Hepatocyte (in vitro differentiated cells): ENCODE measurements at regions not wholly inside any gene's neighbourhood (a gene's known extent, or its start where the extent isn't known, plus 50 kb on each side); places are given as distances from the start of the nearest gene placed in this dataset.
A peak's percentile ranks its signal among the peaks of the same experiment; 100 is the strongest.

Experiments used
- DNase-seq: peaks from one replicate; pipeline ENCODE4 v3.0.0-alpha.2; 2016; ENCODE audit warnings: low spot score
- H2AFZ ChIP-seq: fragments of 200-600 bp; sonication (generic); 2 replicates; pipeline ENCODE4 v1.6.0; 2016; ENCODE audit warnings: antibody characterized with exemption, mild to moderate bottlenecking
- H3K27ac ChIP-seq: fragments of 200-600 bp; sonication (generic); 2 replicates; pipeline ENCODE4 v1.5.1; 2016; ENCODE audit warnings: mild to moderate bottlenecking
- H3K27me3 ChIP-seq: fragments of 200-600 bp; sonication (generic); 2 replicates; pipeline ENCODE4 v1.6.1; 2016
- H3K36me3 ChIP-seq: fragments of 200-600 bp; sonication (generic); replicated peaks from 2 replicates; pipeline ENCODE4 v1.5.1; 2016; ENCODE audit warnings: low read depth; ENCODE audit not compliant: insufficient read depth
- H3K4me1 ChIP-seq: fragments of 200-600 bp; sonication (generic); 2 replicates; pipeline ENCODE4 v1.5.1; 2016; ENCODE audit warnings: mild to moderate bottlenecking, moderate library complexity; ENCODE audit not compliant: insufficient read depth
- H3K4me2 ChIP-seq: fragments of 200-600 bp; sonication (generic); 2 replicates; pipeline ENCODE4 v1.6.0; 2016
- H3K4me3 ChIP-seq: fragments of 200-600 bp; sonication (generic); 2 replicates; pipeline ENCODE4 v1.5.1; 2016; ENCODE audit warnings: mild to moderate bottlenecking
- H3K79me2 ChIP-seq: fragments of 200-600 bp; sonication (generic); 2 replicates; pipeline ENCODE4 v1.6.0; 2017; ENCODE audit warnings: mild to moderate bottlenecking
- H3K9me2 ChIP-seq: fragments of 200-600 bp; sonication (generic); replicated peaks from 2 replicates; pipeline ENCODE4 v1.6.0; 2017; ENCODE audit warnings: mild to moderate bottlenecking; ENCODE audit not compliant: insufficient read depth
- H3K9me3 ChIP-seq: fragments of 200-600 bp; sonication (generic); 2 replicates; pipeline ENCODE4 v1.5.1; 2016; ENCODE audit warnings: low read depth, mild to moderate bottlenecking
- H4K20me1 ChIP-seq: fragments of 200-600 bp; sonication (generic); 2 replicates; pipeline ENCODE4 v1.6.0; 2016; ENCODE audit warnings: mild to moderate bottlenecking; ENCODE audit not compliant: insufficient read depth, poor library complexity, severe bottlenecking
- EZH2 ChIP-seq: fragments of 200-600 bp; sonication (generic); IDR thresholded peaks from 2 replicates; pipeline ENCODE4 v1.6.1; 2016; ENCODE audit warnings: antibody characterized with exemption, mild to moderate bottlenecking, borderline replicate concordance
- EZH2phosphoT487 ChIP-seq: fragments of 200-600 bp; sonication (generic); IDR thresholded peaks from one replicate; pipeline ENCODE4 v1.6.1; 2018; ENCODE audit warnings: antibody characterized with exemption, mild to moderate bottlenecking, low read depth, moderate library complexity; ENCODE audit not compliant: unreplicated experiment, severe bottlenecking
- WGBS: methylation state at CpG from one replicate; pipeline ENCODE4 v1.1.6; 2016; ENCODE audit warnings: low lambda C conversion rate; ENCODE audit errors: missing lambda C conversion rate; 5-methylcytosine and 5-hydroxymethylcytosine counted together
- TF ChIP-seq, protein P1 (sequence below): fragments of 200-600 bp; sonication (generic); IDR thresholded peaks from 2 replicates; pipeline ENCODE4 v1.5.1; 2016; ENCODE audit warnings: antibody characterized with exemption, mild to moderate bottlenecking; ENCODE audit not compliant: poor library complexity

DNA sequence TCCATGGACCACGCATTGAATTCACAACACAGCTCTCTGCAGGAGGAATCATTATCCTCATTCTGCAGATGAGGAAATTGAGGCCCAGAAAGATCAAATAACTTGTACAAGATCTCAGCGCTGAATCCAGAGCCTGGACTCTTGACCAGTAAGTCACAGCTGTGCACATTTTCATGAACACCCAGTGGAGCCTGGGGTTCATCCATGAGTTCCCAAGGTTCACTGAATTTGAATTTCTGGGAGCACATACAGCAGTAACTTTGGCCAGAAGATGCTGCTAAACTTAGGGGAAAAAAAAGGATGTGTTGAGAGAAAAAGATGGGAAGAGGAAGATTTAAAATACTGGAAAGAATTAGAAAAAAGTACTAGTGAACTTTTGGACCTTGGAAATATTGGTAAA, 218.7 kb upstream of the PPARGC1A start:
- TF ChIP-seq, protein P1, sequence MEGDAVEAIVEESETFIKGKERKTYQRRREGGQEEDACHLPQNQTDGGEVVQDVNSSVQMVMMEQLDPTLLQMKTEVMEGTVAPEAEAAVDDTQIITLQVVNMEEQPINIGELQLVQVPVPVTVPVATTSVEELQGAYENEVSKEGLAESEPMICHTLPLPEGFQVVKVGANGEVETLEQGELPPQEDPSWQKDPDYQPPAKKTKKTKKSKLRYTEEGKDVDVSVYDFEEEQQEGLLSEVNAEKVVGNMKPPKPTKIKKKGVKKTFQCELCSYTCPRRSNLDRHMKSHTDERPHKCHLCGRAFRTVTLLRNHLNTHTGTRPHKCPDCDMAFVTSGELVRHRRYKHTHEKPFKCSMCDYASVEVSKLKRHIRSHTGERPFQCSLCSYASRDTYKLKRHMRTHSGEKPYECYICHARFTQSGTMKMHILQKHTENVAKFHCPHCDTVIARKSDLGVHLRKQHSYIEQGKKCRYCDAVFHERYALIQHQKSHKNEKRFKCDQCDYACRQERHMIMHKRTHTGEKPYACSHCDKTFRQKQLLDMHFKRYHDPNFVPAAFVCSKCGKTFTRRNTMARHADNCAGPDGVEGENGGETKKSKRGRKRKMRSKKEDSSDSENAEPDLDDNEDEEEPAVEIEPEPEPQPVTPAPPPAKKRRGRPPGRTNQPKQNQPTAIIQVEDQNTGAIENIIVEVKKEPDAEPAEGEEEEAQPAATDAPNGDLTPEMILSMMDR, result no peak
- no peak for TF ChIP-seq EZH2phosphoT487
- TF ChIP-seq EZH2, result no peak
- Histone ChIP-seq H3K4me2 (no peak overlapping the region), H2AFZ (no peak overlapping the region), H4K20me1 (no peaks in the 10 kb centered on the region), H3K36me3 (no peaks in the 10 kb centered on the region), H3K4me1 (no peaks in the 10 kb centered on the region), H3K4me3 (no peak overlapping the region), H3K27ac (no peak overlapping the region), H3K9me3 (no peaks in the 10 kb centered on the region), H3K9me2 (no peaks in the 10 kb centered on the region), H3K79me2 (no peaks in the 10 kb centered on the region), H3K27me3 (no peaks in the 10 kb centered on the region)
- no peak for DNase-seq
- 94% methylated on average over 2 of the region's 2 CpGs for WGBS

DNA sequence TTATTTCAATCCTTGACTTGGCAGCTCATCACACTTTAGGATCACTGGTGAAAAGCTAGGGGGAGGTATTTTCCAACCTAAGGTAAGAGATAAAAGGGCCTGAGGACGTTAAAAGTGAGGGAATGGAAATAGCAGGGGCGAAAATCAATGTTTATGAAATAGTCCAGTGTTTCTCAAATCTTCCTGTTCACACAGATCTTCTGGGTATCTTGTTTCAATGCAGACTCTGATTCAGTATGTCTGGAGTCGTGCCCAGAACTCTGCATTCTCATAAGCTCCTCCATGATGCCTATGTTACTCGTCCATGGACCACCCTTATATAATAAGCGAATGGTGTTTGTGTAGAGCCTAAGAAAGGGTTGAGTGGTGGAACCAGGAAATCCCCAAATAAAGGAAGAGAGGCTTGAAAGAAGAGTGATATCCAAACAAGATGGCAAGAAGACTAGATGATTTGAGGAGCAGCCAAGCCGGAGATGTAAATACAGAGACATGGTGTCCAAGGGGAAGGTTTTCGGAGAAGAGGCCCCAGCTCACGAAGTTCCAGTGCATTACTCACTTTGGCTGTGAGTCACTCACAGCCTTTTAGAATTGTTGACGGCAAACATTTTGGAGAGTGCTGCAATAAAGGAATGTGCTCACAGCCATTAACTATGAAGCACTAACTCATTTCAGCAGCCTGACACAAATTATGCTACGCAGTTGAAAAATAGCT, 215.6 kb upstream of the PPARGC1A start:
- Histone ChIP-seq H3K9me3 (no peaks in the 10 kb centered on the region), H3K4me2 (no peak overlapping the region), H3K79me2 (no peaks in the 10 kb centered on the region), H3K9me2 (no peaks in the 10 kb centered on the region), H3K4me3 (no peak overlapping the region), H4K20me1 (no peaks in the 10 kb centered on the region), H3K27ac (peak overlapping the region; percentile 52), H3K27me3 (no peaks in the 10 kb centered on the region), H2AFZ (no peak overlapping the region), H3K4me1 (no peaks in the 10 kb centered on the region), H3K36me3 (no peaks in the 10 kb centered on the region)
- peak; percentile 28 for DNase-seq
- 61% methylated on average over 10 of the region's 10 CpGs for WGBS
- no peak for TF ChIP-seq EZH2phosphoT487
- TF ChIP-seq EZH2, result no peak
- TF ChIP-seq, protein P1, result no peak

DNA sequence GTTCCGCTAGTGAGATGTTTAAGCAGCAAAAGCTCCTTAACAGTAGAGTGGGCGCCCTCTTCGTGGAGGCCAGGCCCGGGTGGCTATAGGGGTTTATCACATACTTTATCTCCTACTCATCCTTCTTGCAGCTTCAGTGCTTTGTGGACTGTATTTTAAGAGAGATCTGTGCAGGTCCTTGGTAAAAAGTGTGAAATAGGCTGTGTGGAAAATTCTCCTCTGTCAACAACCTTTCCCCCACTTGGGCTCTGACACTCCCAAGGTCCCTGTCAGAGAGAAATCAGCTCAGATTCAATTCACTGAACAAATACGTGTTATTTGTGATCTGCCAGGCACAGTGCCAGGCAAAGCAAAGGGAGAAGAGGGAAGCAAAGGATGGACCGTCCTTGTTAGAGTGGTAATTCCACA, 214.3 kb upstream of the PPARGC1A start:
- Histone ChIP-seq H3K79me2 (no peaks in the 10 kb centered on the region), H3K9me2 (no peaks in the 10 kb centered on the region), H3K4me3 (no peak overlapping the region), H3K36me3 (no peaks in the 10 kb centered on the region), H3K4me1 (no peaks in the 10 kb centered on the region), H4K20me1 (no peaks in the 10 kb centered on the region), H3K4me2 (no peak overlapping the region), H3K9me3 (no peaks in the 10 kb centered on the region), H3K27me3 (no peaks in the 10 kb centered on the region), H2AFZ (no peak overlapping the region), H3K27ac (no peak overlapping the region)
- 58% methylated on average over 6 of the region's 6 CpGs for WGBS
- TF ChIP-seq, protein P1, result no peak
- TF ChIP-seq EZH2 (no peak), EZH2phosphoT487 (no peak)
- DNase-seq, result no peak
